H1 (cell line): ENCODE measurements at regions not wholly inside any gene's neighbourhood (a gene's known extent, or its start where the extent isn't known, plus 50 kb on each side); places are given as distances from the start of the nearest gene placed in this dataset.

ENCODE experiments used
- KDM5A ChIP-seq: fragments of 200-600 bp; IDR thresholded peaks from 2 replicates; pipeline ENCODE4 v1.7.1; 2012; ENCODE audit warnings: mild to moderate bottlenecking, low read length, inconsistent platforms, mixed read lengths
- TEAD4 ChIP-seq: IDR thresholded peaks from 2 replicates; pipeline ENCODE4 v1.6.1; 2012; ENCODE audit warnings: low read depth, low read length, inconsistent platforms, mixed read lengths
- YY1 ChIP-seq: IDR thresholded peaks from 2 replicates; pipeline ENCODE4 v1.6.1; 2011; ENCODE audit warnings: low read depth, mild to moderate bottlenecking, low read length
- TF ChIP-seq, protein P1 (sequence below): fragments of 300-600 bp; sonication (generic); IDR thresholded peaks from 2 replicates; pipeline ENCODE4 v1.7.1; 2012; ENCODE audit warnings: low read length, moderate library complexity, mild to moderate bottlenecking, inconsistent platforms; ENCODE audit not compliant: insufficient replicate concordance

DNA sequence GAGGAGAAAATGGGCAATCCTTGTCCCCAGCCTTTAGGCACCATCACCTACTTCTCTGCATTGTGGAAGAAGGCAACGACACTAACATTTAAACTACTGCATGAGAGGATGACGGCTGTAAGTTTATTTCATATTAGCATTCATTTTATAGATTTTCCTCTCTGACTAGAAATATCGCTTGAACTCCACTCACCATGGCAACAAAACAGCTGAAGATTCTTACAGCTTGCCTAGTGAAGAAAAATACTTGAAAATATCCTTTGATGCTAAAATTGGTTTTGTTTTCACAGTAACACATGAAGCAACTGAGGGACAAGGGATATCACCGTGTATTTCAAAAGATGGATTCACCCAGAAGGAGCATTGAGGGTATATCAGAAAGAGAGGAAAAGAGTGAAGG is 284.3 kb downstream of the LIG4 start (continued):
- TF ChIP-seq, protein P1, sequence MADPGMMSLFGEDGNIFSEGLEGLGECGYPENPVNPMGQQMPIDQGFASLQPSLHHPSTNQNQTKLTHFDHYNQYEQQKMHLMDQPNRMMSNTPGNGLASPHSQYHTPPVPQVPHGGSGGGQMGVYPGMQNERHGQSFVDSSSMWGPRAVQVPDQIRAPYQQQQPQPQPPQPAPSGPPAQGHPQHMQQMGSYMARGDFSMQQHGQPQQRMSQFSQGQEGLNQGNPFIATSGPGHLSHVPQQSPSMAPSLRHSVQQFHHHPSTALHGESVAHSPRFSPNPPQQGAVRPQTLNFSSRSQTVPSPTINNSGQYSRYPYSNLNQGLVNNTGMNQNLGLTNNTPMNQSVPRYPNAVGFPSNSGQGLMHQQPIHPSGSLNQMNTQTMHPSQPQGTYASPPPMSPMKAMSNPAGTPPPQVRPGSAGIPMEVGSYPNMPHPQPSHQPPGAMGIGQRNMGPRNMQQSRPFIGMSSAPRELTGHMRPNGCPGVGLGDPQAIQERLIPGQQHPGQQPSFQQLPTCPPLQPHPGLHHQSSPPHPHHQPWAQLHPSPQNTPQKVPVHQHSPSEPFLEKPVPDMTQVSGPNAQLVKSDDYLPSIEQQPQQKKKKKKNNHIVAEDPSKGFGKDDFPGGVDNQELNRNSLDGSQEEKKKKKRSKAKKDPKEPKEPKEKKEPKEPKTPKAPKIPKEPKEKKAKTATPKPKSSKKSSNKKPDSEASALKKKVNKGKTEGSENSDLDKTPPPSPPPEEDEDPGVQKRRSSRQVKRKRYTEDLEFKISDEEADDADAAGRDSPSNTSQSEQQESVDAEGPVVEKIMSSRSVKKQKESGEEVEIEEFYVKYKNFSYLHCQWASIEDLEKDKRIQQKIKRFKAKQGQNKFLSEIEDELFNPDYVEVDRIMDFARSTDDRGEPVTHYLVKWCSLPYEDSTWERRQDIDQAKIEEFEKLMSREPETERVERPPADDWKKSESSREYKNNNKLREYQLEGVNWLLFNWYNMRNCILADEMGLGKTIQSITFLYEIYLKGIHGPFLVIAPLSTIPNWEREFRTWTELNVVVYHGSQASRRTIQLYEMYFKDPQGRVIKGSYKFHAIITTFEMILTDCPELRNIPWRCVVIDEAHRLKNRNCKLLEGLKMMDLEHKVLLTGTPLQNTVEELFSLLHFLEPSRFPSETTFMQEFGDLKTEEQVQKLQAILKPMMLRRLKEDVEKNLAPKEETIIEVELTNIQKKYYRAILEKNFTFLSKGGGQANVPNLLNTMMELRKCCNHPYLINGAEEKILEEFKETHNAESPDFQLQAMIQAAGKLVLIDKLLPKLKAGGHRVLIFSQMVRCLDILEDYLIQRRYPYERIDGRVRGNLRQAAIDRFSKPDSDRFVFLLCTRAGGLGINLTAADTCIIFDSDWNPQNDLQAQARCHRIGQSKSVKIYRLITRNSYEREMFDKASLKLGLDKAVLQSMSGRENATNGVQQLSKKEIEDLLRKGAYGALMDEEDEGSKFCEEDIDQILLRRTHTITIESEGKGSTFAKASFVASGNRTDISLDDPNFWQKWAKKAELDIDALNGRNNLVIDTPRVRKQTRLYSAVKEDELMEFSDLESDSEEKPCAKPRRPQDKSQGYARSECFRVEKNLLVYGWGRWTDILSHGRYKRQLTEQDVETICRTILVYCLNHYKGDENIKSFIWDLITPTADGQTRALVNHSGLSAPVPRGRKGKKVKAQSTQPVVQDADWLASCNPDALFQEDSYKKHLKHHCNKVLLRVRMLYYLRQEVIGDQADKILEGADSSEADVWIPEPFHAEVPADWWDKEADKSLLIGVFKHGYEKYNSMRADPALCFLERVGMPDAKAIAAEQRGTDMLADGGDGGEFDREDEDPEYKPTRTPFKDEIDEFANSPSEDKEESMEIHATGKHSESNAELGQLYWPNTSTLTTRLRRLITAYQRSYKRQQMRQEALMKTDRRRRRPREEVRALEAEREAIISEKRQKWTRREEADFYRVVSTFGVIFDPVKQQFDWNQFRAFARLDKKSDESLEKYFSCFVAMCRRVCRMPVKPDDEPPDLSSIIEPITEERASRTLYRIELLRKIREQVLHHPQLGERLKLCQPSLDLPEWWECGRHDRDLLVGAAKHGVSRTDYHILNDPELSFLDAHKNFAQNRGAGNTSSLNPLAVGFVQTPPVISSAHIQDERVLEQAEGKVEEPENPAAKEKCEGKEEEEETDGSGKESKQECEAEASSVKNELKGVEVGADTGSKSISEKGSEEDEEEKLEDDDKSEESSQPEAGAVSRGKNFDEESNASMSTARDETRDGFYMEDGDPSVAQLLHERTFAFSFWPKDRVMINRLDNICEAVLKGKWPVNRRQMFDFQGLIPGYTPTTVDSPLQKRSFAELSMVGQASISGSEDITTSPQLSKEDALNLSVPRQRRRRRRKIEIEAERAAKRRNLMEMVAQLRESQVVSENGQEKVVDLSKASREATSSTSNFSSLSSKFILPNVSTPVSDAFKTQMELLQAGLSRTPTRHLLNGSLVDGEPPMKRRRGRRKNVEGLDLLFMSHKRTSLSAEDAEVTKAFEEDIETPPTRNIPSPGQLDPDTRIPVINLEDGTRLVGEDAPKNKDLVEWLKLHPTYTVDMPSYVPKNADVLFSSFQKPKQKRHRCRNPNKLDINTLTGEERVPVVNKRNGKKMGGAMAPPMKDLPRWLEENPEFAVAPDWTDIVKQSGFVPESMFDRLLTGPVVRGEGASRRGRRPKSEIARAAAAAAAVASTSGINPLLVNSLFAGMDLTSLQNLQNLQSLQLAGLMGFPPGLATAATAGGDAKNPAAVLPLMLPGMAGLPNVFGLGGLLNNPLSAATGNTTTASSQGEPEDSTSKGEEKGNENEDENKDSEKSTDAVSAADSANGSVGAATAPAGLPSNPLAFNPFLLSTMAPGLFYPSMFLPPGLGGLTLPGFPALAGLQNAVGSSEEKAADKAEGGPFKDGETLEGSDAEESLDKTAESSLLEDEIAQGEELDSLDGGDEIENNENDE, result no peak
- TF ChIP-seq KDM5A (no peak), YY1 (no peak), TEAD4 (no peak)
